GM12874 (cell line): ENCODE measurements at regions not wholly inside any gene's neighbourhood (a gene's known extent, or its start where the extent isn't known, plus 50 kb on each side); places are given as distances from the start of the nearest gene placed in this dataset.

ENCODE experiments used
- CTCF ChIP-seq: IDR thresholded peaks from 2 replicates; pipeline ENCODE4 v1.5.1; 2011; ENCODE audit warnings: low read depth, mild to moderate bottlenecking, control low read depth, low read length, moderate library complexity; ENCODE audit not compliant: insufficient read depth

- TF ChIP-seq CTCF = no peak
These were observed 1208.4 kb upstream of the TENM4 start for GRCh38 chr11:80649186-80649585.

- no peak for TF ChIP-seq CTCF
These were observed 1197.5 kb upstream of the TENM4 start for GRCh38 chr11:80638296-80638695.

GRCh38 chr11:80637571-80637970, 1196.7 kb upstream of the TENM4 start:
- no peak for TF ChIP-seq CTCF

- TF ChIP-seq CTCF = no peak
These were observed 1196.2 kb upstream of the TENM4 start for GRCh38 chr11:80636999-80637398.

GRCh38 chr11:80635178-80635577, 1194.3 kb upstream of the TENM4 start:
- no peak for TF ChIP-seq CTCF

GRCh38 chr11:80632691-80633090, 1191.9 kb upstream of the TENM4 start:
- no peak for TF ChIP-seq CTCF

GRCh38 chr11:80632156-80632555, 1191.3 kb upstream of the TENM4 start:
- no peak for TF ChIP-seq CTCF

- TF ChIP-seq CTCF = no peak
These were observed 1188.6 kb upstream of the TENM4 start for GRCh38 chr11:80629466-80629865.
